Stimulated activated CD4-positive, alpha-beta T cell treated with anti-CD3 and anti-CD28 coated beads, TNF-alpha, amount 100 ng/mL, for 24 hours (primary cell): ENCODE measurements at regions not wholly inside any gene's neighbourhood (a gene's known extent, or its start where the extent isn't known, plus 50 kb on each side); places are given as distances from the start of the nearest gene placed in this dataset.
"Not testable (repeated sequence)": the region's sequence is repeated elsewhere in the genome, so short reads cannot be mapped to it uniquely, and the experiment has no call there.

Experiments
- DNase-seq, 3 experiments: peaks; one replicate each; pipeline ENCODE4 v3.0.0-alpha.2; 2020; ENCODE audit warnings: low read depth in 3 of 3

DNA sequence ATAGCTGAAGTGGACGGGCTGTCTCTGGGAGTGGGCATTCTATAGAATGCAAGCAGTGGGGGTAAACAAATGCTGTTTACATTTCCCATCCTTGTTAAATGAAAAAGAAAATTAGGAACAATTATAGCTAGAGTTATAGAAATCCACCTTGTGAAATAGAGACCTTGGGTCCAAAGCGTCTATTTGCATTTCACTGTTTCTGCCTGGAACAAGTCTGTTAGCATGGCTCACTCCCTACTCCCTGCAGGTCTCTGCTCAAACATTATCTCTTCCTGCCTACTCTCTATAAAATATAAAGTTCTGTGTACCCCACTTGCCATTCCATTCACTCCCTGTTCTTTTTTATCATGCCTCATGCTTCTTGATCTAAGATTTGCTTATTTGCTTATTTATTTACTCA lies 975.7 kb upstream of the WWC1 start:
- DNase-seq = no peak

DNA sequence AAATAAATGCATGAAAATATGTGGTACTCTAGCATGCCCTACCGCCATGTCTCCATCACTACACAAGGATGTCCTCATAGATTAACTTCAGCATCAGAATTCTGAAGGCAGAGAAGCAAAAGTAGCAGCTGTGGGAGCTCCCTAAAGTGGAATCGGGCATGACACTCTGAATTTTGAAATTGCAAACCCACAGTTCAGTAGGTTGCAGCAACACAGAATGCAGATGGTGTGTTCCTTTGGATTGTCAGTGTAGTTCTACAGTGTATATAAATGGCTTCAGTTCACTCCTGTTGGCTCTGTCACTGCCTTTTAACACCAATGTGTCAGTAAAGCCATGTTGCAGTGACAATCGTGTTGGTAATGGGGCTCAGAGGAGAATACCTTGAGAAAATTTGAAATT lies 973.6 kb upstream of the WWC1 start:
- no peak for DNase-seq

DNA sequence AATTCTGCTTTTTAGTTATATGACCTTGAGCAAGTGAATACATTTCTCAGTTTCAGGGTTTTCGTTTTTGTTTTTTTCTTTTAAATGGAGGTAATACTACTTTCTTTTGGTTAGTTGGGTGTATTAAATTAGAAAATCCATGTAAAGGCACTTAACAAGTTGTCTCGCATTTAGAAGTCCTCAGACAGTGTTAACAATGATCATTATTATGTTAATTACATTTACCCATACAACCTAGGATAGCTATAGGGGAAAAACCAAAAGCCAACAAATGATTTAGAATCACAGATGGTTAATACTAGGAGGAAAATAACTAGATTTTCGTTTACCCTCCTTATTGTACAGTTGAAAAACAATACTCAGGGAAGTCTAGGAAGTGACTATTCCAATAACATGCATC lies 972.2 kb upstream of the WWC1 start:
- no peak for DNase-seq

DNA sequence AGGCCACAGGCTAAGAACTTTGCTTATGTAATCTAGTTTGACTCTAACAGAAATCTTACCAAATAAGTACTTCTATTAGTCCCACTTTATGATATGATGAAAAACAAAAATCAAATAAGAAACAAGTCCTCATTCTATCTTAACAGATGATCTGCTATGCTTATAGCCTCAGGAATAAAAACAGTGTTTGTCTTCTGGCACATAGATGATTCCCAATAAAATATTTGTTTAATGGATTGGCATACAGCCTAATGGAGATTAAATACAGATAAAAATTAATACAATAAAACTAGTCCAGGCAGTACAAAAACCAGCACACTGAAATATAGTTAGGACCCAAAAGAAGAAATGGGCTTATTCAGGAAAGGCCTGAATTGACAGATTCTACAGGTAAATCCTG lies 971.4 kb upstream of the WWC1 start:
- DNase-seq = no peak

DNA sequence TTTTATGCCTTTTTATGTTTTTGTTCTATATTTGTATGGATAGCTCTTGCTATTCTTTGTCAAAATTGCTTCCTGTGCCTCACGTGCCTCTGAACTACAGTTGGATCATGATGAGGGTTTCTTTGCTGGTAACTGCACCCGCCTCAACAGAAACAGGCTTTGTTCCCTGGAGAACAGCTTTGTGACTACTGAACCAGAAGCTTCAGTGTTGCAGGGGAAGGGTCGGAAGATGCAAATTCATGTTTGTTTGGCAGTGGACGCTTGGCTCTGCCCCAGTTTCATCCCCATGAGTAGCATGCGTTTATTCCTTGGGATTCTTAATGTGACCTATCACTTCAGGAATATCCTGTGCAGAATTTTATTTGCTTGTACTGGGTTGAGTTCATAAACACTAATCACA lies 959.1 kb upstream of the WWC1 start:
- DNase-seq = no peak

DNA sequence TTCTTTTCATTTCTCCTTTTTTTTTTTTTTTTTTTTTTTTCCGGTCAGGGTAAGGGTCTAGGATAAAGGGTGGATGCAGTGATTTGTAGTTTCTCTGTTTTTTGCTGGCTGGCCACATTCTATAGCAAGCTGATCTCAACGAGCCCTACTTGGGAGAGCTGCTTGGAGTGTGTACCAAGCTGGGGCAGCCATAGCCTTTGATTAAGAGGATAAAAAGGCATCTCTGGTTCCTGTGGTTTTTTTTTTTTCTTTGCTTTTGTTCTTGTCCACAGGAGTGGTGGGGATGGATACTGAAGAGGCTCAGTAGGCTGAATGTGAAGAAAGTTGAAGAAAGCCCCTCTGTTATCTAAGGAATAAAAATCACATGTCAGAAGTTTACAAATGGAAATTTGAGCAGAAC lies 955.3 kb upstream of the WWC1 start:
- DNase-seq = no peak

DNA sequence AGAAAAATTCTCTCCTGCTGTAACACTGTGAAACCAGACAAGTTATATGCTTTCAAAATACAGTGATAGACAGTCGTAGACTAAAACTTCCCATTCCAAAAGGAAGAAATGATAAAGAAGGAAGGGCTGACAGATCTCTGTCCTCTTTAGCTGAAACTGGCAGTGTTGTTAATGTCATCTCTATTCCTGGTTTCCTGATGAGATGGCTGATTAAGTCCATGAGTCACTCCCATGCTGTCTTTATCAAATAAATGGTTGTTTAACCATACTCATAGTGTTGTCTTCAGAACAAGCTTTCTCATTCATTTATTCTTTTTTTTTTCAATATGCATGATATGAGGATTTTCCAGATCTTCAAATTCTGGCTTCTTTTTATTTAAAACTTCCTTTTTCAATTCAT lies 952.2 kb upstream of the WWC1 start:
- no peak for DNase-seq

DNA sequence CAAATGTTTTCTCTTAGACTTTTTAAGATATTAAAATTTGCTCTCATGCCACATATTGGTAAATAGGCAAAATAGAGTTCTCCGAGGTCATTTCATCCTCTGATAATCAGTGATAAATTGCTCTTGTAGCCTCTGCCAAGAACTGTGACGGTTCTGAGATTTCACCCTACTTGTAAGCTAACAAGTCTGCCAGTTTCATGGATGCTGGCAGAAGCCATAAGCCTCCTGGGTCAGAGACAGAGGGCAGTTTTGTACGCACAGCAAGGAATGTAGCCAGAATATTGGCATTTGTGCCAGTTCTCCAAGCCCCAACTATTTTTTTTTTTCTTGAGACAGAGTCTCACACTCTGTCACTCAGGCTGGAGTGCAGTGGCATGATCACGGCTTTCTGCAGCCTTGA lies 945.0 kb upstream of the WWC1 start:
- no peak for DNase-seq

DNA sequence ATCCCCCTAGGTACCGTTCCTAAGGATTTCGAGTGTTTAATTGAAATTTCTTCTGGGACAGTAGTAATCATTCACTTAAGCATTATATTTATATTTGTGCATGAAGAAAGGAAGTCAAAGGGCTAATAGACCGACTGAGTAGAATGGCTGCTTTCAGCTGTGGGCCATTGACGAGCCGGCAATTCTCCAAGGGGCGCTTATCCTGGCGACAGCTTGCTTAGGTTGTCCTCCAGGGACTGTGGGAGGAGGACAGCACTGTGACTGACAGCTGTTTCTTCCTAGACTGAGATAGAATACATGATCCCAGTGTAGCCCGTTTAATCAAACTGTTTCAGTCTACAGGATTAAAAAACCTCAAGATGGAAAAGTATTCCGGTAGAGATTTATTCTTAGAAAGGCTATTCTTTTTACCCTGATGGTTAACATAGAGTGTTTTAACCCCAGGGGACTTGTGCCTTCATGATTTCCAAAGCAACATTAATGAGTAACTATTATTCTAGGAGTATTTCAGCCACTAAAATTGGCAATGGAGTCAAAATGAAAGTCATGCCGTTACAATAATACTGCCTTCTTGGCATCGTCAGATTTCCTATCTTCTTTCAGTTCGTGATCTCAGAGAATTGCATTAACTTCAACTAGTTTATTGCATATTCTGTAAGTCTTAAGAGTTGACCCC lies 943.1 kb upstream of the WWC1 start:
- no peak for DNase-seq

DNA sequence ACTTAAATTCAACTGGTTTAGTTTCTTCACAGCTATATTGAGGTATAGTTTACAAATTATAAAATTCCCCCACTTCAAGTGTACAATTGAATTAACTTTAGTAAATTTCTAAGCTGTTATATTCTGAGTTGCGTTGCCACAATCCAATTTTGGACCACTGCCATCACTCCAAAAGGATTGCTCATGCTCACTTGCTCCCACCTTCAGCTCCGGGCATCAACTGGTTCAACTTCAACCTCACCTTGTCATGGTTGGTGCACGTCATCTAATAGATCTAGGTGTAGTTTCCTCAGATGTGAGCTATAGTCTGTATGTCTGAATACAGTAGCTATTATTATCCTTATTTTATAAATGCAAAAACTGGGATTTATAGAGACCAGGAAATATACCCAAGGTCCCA lies 942.5 kb upstream of the WWC1 start:
- no peak for DNase-seq

DNA sequence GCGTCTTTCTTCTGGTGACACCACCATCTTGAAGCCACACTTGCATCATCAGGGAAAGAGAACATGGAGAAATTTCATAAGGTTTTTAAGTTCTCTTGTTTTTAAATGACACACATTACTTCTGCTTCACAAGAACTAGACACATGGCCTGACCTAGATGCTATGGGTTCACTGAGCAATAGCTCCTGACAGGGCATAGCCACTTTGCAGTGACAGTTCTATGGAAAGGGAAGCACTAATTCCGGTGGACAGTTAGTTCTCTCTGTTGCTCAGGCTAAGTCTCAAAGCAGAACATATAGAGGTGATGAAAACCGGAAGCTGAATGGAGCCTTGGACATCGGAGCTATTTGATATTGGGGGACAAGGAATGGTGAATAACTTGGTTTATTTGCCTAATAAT lies 940.1 kb upstream of the WWC1 start:
- no peak for DNase-seq

DNA sequence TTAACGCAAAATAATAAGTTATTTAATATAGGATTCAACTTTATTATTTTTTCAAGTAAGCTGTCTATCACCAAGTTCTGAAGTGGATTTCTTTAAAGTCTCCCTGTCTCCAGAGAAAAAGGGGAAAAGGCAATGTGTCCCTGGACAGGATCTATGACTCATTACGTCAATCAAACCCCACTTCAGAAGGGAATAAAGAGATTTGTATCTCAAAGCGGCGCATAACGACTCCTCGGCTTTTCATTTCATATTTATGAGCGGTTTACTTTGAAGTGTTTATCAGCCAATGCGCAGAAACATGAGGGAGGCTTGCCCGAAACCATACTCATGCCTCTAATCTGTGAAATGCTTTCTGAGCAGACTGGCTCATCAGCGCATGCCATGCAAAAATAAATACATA lies 938.6 kb upstream of the WWC1 start:
- DNase-seq = no peak

DNA sequence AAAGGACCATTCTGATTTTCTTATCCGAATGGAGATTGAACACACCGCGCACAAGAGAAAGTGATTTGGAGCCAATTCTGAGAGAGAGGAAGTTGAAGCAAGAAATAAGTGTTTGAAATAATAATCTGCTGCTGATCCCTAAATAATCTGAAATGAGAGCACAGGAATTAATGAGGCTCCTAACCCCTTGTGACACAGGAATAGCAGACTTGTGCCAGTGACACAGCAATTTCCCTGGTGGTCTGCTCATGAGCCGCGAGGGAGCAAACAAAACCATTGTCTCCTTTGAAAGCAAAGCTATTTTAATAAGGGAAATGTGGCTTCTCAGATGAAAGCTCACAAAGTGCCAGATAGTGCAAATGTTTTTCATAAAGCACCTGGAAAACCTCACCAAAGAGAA lies 936.1 kb upstream of the WWC1 start:
- no peak for DNase-seq

DNA sequence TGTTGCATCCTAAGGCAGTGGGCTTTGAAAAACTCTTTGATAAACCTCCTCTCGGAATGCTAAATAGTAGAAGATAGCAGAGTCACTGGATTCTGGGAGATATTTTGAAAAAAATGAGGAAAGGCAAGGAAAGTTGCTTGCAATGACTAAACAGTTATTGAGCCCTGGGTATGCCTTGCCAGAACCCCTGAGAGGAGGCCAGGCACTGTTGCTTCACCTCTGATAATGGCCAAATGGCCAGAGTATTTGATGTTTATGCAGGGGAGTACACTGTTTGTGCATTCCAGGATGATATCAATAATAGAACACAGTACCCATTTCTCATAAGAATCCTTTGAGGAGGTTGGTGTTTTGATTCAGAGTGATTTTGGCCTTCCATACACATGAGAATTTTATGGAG lies 935.1 kb upstream of the WWC1 start:
- DNase-seq = no peak

DNA sequence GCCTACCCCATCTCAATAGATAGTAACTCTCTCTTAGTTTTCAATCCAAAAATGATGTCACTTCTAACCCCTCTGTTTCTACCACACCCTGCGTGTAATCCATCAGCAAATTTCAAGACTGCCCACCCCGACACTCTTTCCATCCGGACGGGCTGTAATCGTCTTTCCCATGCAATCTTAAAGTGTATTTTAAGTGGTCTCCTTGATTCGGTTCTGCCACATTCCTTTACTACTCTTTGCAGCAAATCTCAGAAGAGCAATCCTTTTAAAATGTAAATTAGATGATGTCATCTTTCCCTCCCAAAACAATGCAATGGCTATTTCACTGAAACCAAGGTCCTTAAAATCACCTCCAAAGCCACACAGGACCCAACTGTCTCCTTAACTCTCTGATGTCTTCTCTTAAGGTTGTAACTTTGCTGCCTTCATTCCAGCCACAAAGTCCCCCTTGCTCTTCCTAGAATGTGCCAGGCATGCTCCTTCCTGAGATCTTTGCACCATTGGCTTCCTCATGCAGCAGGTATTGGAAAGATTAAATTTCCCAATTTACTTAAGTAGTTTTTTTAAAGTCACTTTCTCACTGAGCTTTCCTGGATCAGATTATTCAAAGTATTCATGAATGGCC lies 932.5 kb upstream of the WWC1 start:
- DNase-seq = no peak

DNA sequence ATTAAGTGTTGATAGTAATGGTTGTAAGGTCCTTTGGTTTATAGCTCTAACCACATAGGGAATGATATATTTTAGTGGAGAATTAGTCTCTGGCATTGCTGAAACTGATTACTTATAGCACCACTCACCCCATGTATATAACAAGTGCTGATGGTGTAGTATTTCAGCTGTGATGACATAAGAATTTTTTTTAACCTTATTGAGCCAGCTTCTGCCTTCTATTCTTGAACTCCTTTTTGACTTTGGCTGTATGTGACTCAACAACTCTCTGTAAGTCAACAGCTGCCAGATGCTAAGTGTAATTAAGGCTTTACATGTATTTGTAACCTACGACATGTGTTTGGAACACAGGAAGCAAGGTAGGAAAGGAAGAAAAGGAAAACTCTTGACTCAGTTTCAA lies 929.6 kb upstream of the WWC1 start:
- DNase-seq = no peak

DNA sequence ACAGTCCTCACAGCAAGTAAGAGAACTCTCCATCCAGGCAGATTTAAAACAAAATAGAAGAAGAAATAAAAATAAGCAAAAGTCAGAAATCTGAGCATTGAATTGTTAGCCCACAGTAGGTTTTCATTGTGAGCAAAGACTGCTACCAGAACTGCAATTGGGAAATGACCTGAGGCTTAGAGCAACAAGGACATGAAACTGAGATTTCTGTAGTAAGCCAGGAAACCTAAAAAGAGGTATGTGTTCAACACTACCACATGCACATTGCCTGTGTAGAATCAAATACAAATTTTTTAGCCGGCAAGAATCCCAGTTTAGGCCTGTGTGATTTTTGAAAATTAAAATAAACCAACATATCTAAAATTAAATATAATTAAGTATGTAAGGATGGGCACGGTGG lies 928.4 kb upstream of the WWC1 start:
- DNase-seq = no peak

DNA sequence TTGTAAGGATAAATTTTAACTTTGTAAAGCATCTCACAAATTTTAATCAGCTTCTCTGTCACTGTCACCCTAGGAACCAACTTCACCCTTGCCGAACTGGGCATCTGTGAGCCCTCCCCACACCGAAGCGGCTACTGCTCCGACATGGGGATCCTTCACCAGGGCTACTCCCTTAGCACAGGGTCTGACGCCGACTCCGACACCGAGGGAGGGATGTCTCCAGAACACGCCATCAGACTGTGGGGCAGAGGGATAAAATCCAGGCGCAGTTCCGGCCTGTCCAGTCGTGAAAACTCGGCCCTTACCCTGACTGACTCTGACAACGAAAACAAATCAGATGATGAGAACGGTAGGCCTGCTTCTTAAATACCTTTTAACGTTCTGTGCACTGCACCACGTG lies 916.3 kb upstream of the WWC1 start:
- no peak for DNase-seq

DNA sequence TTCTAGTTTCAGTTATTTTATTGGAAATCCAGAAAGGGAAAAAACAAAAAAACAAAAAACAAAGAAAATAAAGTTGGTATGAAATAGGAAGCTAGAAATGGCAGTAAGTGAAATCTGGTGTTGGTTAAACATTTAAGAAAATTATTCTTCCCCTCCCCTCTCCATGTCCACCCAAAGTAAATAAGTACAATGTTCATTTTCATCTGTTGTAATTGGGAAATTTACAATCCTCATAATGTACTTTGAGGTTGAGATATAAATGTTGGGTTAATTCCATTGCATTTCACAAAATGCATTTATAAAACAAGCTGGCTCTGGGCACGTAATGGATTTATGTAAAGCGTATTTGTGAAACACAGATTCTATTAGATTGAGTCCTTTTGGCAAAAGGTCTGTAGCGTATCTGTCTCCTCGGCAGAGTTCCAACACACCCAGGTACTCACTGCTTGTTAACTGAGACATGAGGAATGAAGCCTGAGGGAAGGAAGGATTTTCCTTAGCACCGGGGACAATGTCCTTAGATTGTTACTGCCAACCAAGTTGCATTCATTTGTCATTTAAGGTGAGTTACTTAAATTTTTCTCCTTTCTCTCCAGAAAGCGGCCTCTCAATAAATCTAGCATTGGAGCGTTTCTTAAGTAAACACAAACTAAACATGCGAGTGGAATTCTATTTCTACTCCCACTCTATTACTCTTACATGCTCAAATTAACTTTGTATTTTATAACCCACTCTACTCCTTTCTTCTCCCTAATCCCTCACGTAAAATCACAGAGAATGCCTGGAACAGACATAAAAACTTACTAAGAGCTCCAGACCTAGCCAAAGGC lies 912.3 kb upstream of the WWC1 start:
- DNase-seq = no peak

DNA sequence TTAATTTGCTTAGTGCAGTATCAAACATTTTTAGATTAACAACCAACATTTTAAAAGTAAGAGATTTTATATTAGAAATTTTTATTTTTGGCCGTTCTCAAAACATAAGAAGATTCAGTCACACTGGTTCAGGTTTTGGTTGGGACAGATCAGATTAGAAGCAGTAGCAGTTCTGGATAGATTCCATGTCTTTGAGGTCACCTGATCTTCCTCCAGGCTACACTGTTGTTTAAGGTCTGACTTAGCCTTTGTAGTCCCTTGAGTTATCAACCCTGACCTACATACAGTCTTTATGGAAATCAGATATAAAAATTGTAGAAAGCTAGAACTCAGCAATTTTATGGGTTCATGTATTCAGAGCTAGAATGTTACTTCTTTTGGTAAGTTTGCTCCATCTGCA lies 910.0 kb upstream of the WWC1 start:
- no peak for DNase-seq

DNA sequence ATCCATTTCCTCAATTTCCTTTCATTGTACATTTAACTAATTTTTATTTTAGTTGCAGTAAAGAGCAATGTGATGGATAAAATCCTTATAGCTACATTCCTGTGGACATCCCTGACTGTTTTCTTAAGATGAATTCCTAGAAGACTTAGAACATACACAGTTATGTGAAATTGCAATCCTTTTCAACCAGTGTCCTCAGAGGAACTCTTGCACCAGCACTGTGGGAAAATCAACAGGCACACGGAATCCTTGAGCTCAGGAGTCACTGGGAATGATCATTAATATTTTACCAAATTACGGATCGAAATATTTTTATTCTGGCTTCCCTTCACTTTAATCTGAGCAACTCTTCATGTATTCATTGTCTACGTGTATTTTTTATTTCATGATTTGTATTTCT lies 901.9 kb upstream of the WWC1 start:
- no peak for DNase-seq

DNA sequence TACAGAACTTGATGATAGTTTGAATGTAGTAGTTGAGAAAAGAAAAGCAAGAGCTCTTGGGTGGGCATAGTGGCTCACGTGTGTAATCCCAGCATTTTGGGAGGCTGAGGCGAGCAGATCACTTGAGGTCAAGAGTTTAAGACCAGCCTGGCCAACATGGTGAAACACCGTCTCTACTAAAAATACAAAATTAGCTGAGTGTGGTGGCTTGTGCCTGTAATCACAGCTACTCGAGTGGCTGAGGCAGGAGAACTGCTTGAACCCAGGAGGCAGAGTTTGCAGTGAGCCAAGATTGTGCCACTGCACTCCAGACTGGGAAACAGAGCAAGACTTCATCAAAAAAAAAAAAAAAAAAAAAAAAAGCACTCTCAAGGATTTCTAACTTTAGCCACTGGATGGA lies 900.2 kb upstream of the WWC1 start:
- not testable (repeated sequence) for DNase-seq

DNA sequence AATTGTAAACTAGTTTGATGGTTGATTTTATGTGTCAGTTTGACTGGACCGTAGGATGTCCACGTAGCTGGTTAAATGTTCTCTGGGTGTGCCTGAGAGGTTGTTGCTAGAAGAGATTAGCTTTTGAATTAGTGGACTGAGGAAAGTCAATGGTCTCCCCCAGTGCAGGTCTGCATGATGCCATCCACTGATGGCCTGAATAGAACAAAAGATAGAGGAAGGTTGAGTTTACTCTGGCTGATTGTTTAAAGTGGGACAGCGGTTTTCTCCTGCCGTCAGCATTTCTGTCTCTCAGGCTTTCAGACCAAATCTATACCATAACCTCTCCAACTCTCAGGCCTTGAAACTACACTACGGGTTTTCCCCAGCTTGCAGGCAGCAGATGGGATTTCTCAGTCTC lies 899.2 kb upstream of the WWC1 start:
- DNase-seq = no peak
